CD14-positive monocyte (primary cell): ENCODE measurements at regions not wholly inside any gene's neighbourhood (a gene's known extent, or its start where the extent isn't known, plus 50 kb on each side); places are given as distances from the start of the nearest gene placed in this dataset.

Source experiments
- DNase-seq, 3 donors: peaks; one replicate each; pipeline ENCODE4 v3.0.0-alpha.2; 2011 to 2022
- H2AFZ ChIP-seq: 2 replicates; pipeline ENCODE4 v1.6.0; 2012; ENCODE audit warnings: mild to moderate bottlenecking, low read depth, low read length, inconsistent platforms; ENCODE audit not compliant: insufficient read depth, poor library complexity, severe bottlenecking
- H3K27ac ChIP-seq, 2 donors: 1 replicate in 1 of 2; 2 replicates in 1 of 2; pipeline ENCODE4 v1.5.1; 2012 to 2013; ENCODE audit warnings: low read length in 2 of 2, control low read depth in 1 of 2, inconsistent platforms in 1 of 2, low read depth in 1 of 2, mild to moderate bottlenecking in 1 of 2
- H3K27me3 ChIP-seq, 2 donors: one replicate each; pipeline versions ENCODE4 v1.6.0 to v1.6.1; 2011 to 2013; ENCODE audit warnings: low read length in 2 of 2; ENCODE audit not compliant: control insufficient read depth in 2 of 2, insufficient read depth in 2 of 2
- H3K36me3 ChIP-seq, 2 donors: replicated peaks in 1 of 2; 1 replicate in 1 of 2; 2 replicates in 1 of 2; pipeline versions ENCODE4 v1.5.1 to v1.6.1; 2012 to 2013; ENCODE audit warnings: low read length in 2 of 2, control low read depth in 1 of 2, inconsistent platforms in 1 of 2, mild to moderate bottlenecking in 1 of 2; ENCODE audit not compliant: insufficient read depth in 2 of 2, control insufficient read depth in 1 of 2
- H3K4me1 ChIP-seq, 2 donors: 1 replicate in 1 of 2; 2 replicates in 1 of 2; pipeline versions ENCODE4 v1.5.1 to v1.6.1; 2012 to 2013; ENCODE audit warnings: low read length in 2 of 2, control low read depth in 1 of 2, inconsistent platforms in 1 of 2, mild to moderate bottlenecking in 1 of 2, moderate library complexity in 1 of 2; ENCODE audit not compliant: insufficient read depth in 2 of 2, control insufficient read depth in 1 of 2
- H3K4me2 ChIP-seq: replicated peaks from 2 replicates; pipeline ENCODE3; 2012; ENCODE audit warnings: low read length, moderate library complexity, mild to moderate bottlenecking; ENCODE audit not compliant: poor library complexity, severe bottlenecking; ENCODE audit errors: extremely low read depth
- H3K4me3 ChIP-seq, 3 experiments: fragments of 200-600 bp in 1 of 3; sonication (generic) in 1 of 3; replicated peaks in 1 of 3; 1 replicate in 2 of 3; 2 replicates in 1 of 3; pipeline ENCODE4 v1.5.1; 2011 to 2013; ENCODE audit warnings: low read length in 3 of 3, mild to moderate bottlenecking in 3 of 3, control low read depth in 2 of 3, low read depth in 2 of 3, inconsistent platforms in 1 of 3, moderate library complexity in 1 of 3
- H3K79me2 ChIP-seq: 2 replicates; pipeline ENCODE4 v1.6.0; 2012; ENCODE audit warnings: mild to moderate bottlenecking, control low read depth, inconsistent platforms, low read length, moderate library complexity; ENCODE audit not compliant: insufficient read depth
- H3K9ac ChIP-seq: 2 replicates; pipeline ENCODE4 v1.6.0; 2017; ENCODE audit warnings: low read length, mild to moderate bottlenecking; ENCODE audit not compliant: insufficient read depth, poor library complexity, severe bottlenecking
- H3K9me3 ChIP-seq, 2 donors: replicated peaks in 1 of 2; 1 replicate in 1 of 2; 2 replicates in 1 of 2; pipeline versions ENCODE4 v1.5.1 to v1.6.1; 2012 to 2013; ENCODE audit warnings: low read length in 2 of 2, control low read depth in 1 of 2; ENCODE audit not compliant: control insufficient read depth in 1 of 2, insufficient read depth in 1 of 2
- H4K20me1 ChIP-seq: 2 replicates; pipeline ENCODE4 v1.6.0; 2012; ENCODE audit warnings: mild to moderate bottlenecking, low read length, control low read depth, moderate library complexity; ENCODE audit not compliant: insufficient read depth
- H3K27ac Mint-ChIP-seq, 7 donors: one replicate each; pipeline ENCODE4 v1.8.0; 2020; ENCODE audit warnings: mild to moderate bottlenecking in 7 of 7, mixed read lengths in 7 of 7, moderate library complexity in 6 of 7, inconsistent platforms in 2 of 7
- H3K27me3 Mint-ChIP-seq, 3 donors: one replicate each; pipeline ENCODE4 v1.8.0; 2021 to 2022; ENCODE audit warnings: low read depth in 3 of 3, mild to moderate bottlenecking in 3 of 3, mixed read lengths in 3 of 3, moderate library complexity in 3 of 3, inconsistent platforms in 1 of 3
- H3K36me3 Mint-ChIP-seq, 2 donors: one replicate each; pipeline ENCODE4 v1.8.0; 2020; ENCODE audit warnings: mixed read lengths in 2 of 2, inconsistent platforms in 1 of 2, mild to moderate bottlenecking in 1 of 2
- H3K4me1 Mint-ChIP-seq: one replicate; pipeline ENCODE4 v1.8.0; 2020; ENCODE audit warnings: mild to moderate bottlenecking, mixed read lengths
- H3K4me3 Mint-ChIP-seq, 2 donors: one replicate each; pipeline ENCODE4 v1.8.0; 2020; ENCODE audit warnings: mild to moderate bottlenecking in 2 of 2, mixed read lengths in 2 of 2, moderate library complexity in 1 of 2
- H3K9me3 Mint-ChIP-seq, 7 donors: one replicate each; pipeline ENCODE4 v1.8.0; 2020 to 2022; ENCODE audit warnings: mixed read lengths in 7 of 7, mild to moderate bottlenecking in 6 of 7, moderate library complexity in 6 of 7, inconsistent platforms in 2 of 7
- CTCF ChIP-seq: fragments of 200-600 bp; IDR thresholded peaks from one replicate; pipeline ENCODE4 v1.8.0; 2022; ENCODE audit warnings: antibody characterized with exemption, mild to moderate bottlenecking
- WGBS: methylation state at CpG from one replicate; pipeline ENCODE4 v1.1.5; 2013; ENCODE audit warnings: missing lambda C conversion rate; ENCODE audit not compliant: insufficient coverage; 5-methylcytosine and 5-hydroxymethylcytosine counted together
- intact Hi-C, 2 donors: fragments of 100-400 bp; cut with micrococcal nuclease; formaldehyde crosslinking; loops; one replicate each; pipeline versions ENCODE4 v1.15.0 to v1.15.1; 2023

DNA sequence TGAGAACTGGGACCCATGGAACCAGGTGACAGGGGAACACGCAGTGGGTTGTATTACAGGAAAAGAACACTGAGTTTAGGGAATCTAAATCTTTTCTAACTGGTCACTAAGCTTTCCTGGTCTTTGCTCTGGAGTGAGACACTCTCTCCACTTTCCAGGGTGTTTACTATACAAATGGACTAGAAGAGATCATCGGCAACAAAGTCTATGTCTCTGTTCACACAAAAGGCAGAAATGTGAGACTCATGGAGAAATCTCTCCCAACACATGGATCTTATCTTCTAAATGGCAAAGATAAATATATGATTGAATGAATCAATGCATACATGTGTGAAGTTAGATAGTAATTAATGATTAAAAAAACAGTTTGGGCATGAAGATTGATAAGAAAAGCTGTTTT is 101.6 kb upstream of the DPT start:
- Mint-ChIP-seq H3K4me1 (no peaks in the 10 kb centered on the region), H3K27me3 (peaks cover 0 to 3% (median 0%) of the 10 kb centered on the region in 3 donors), H3K9me3 (peaks cover 0 to 4% (median 0%) of the 10 kb centered on the region in 7 donors), H3K36me3 (no peaks in the 10 kb centered on the region), H3K27ac (no peak overlapping the region), H3K4me3 (no peak overlapping the region)
- Histone ChIP-seq H3K27ac (no peak overlapping the region), H2AFZ (no peak overlapping the region), H3K9me3 (no peaks in the 10 kb centered on the region), H3K79me2 (no peaks in the 10 kb centered on the region), H3K36me3 (no peaks in the 10 kb centered on the region), H3K4me3 (no peak overlapping the region), H3K4me1 (no peaks in the 10 kb centered on the region), H3K4me2 (no peak overlapping the region), H3K27me3 (no peaks in the 10 kb centered on the region), H4K20me1 (no peaks in the 10 kb centered on the region), H3K9ac (no peak overlapping the region)
- TF ChIP-seq CTCF, result no peak
- intact Hi-C loops, result no loop called here
- no peak for DNase-seq
- no CpG with 5 or more reads among the region's 2 CpGs for WGBS

GRCh38 chr1:168832661-168833060 is 103.7 kb upstream of the DPT start:
- no peaks in the 10 kb centered on the region for H3K36me3 ChIP-seq
- no peaks in the 10 kb centered on the region for H3K36me3 Mint-ChIP-seq
- H3K27ac ChIP-seq, result no peak overlapping the region
- DNase-seq, result no peak
- no peak overlapping the region for H3K9ac ChIP-seq
- peaks cover 6 to 9% (median 6%) of the 10 kb centered on the region in 7 donors for H3K9me3 Mint-ChIP-seq
- H3K4me3 ChIP-seq, result no peak overlapping the region
- H3K4me2 ChIP-seq, result no peak overlapping the region
- H3K27me3 Mint-ChIP-seq, result peaks cover 0 to 3% (median 0%) of the 10 kb centered on the region in 3 donors
- no peaks in the 10 kb centered on the region for H3K4me1 ChIP-seq
- intact Hi-C loops, result no loop called here
- TF ChIP-seq CTCF, result no peak
- no peak overlapping the region for H2AFZ ChIP-seq
- no peaks in the 10 kb centered on the region for H3K27me3 ChIP-seq
- WGBS, result no CpG with 5 or more reads among the region's 2 CpGs
- no peak overlapping the region for H3K27ac Mint-ChIP-seq
- no peak overlapping the region for H3K4me3 Mint-ChIP-seq
- no peaks in the 10 kb centered on the region for H3K9me3 ChIP-seq
- H3K79me2 ChIP-seq, result no peaks in the 10 kb centered on the region
- no peaks in the 10 kb centered on the region for H4K20me1 ChIP-seq
- no peaks in the 10 kb centered on the region for H3K4me1 Mint-ChIP-seq
